Duodenal mucosa (tissue), 2 donors: ENCODE measurements at regions not wholly inside any gene's neighbourhood (a gene's known extent, or its start where the extent isn't known, plus 50 kb on each side); places are given as distances from the start of the nearest gene placed in this dataset.
"Not testable (repeated sequence)": the region's sequence is repeated elsewhere in the genome, so short reads cannot be mapped to it uniquely, and the experiment has no call there.

Experiments
- H3K27ac ChIP-seq: one replicate; pipeline ENCODE4 v1.7.0; 2013; ENCODE audit warnings: low read depth, low read length
- H3K27me3 ChIP-seq, 2 donors: one replicate each; pipeline ENCODE4 v1.7.0; 2013; ENCODE audit warnings: low read length in 2 of 2, control low read depth in 1 of 2; ENCODE audit not compliant: insufficient read depth in 2 of 2, control insufficient read depth in 1 of 2
- H3K36me3 ChIP-seq, 2 donors: one replicate each; pipeline ENCODE4 v1.7.0; 2013; ENCODE audit warnings: low read length in 2 of 2, control low read depth in 1 of 2; ENCODE audit not compliant: insufficient read depth in 2 of 2, control insufficient read depth in 1 of 2
- H3K4me1 ChIP-seq, 2 donors: one replicate each; pipeline ENCODE4 v1.7.0; 2013; ENCODE audit warnings: low read length in 2 of 2, control low read depth in 1 of 2; ENCODE audit not compliant: insufficient read depth in 2 of 2, control insufficient read depth in 1 of 2
- H3K4me3 ChIP-seq, 2 donors: one replicate each; pipeline ENCODE4 v1.7.0; 2013; ENCODE audit warnings: low read length in 2 of 2, low read depth in 1 of 2
- H3K9ac ChIP-seq, 2 donors: one replicate each; pipeline ENCODE4 v1.7.0; 2013; ENCODE audit warnings: low read length in 2 of 2, low read depth in 1 of 2
- H3K9me3 ChIP-seq, 2 donors: one replicate each; pipeline ENCODE4 v1.7.0; 2013; ENCODE audit warnings: low read length in 2 of 2, control low read depth in 1 of 2; ENCODE audit not compliant: control insufficient read depth in 1 of 2

DNA sequence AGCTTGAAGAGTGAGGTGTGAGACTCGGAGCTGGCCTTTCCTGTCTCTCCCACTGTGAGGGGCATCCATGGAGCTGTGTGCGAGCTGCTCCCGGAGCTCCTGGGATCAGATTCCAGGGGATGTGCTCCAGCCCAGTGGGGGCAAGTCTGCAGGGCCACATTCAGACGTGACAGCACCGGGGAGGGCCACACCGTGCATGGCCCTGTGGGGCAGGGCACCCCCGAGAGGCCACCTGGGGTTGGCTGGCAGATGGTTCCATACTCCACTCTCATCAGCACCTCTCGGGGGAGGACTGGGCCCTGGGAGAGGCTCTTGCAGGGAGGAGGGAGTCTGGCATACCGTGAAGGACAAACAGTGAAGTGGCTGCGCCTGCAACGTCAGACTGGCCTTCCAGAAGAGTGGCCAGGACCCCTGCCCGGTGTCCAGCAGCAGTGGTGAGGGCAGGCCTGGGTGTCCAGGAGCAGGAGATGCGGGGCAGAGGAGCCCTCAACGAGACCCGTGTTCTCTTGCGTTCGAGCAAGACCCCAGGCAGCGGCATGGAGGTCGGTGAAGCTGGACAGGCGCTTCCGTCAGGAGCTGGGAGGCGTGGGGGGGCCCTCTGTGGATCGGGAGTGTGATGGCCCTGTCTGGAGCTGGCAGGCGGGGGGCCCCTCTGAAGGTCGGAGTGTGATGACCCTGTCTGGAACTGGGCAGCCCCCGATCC is 84.3 kb downstream of the ASB1 start:
- Histone ChIP-seq H3K9ac (no peak overlapping the region), H3K4me1 (no peaks in the 10 kb centered on the region), H3K27me3 (no peaks in the 10 kb centered on the region), H3K4me3 (no peak overlapping the region), H3K9me3 (no peaks in the 10 kb centered on the region), H3K27ac (no peak overlapping the region), H3K36me3 (no peaks in the 10 kb centered on the region)

DNA sequence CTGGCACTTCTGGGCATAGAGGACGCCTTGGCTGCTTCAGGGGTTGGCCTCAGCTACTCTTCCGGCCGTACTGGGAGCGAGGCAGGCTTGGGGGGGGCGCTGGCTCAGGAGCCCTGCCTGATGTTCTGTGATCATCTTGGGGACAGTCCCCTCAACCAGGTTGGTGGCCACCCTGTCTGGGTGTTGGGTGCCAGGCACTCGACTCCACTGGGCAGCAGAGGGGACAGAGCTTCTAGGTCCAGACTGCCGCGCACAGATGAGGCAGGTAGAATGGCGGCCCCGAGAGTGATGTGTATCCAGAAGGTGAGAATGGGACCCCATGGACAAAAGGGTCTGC is 84.9 kb downstream of the ASB1 start:
- Histone ChIP-seq H3K4me3 (no peak overlapping the region), H3K4me1 (no peaks in the 10 kb centered on the region), H3K27ac (no peak overlapping the region), H3K9ac (no peak overlapping the region), H3K9me3 (peaks cover 0 to 2% of the 10 kb centered on the region in 2 donors), H3K27me3 (no peaks in the 10 kb centered on the region), H3K36me3 (no peaks in the 10 kb centered on the region)

DNA sequence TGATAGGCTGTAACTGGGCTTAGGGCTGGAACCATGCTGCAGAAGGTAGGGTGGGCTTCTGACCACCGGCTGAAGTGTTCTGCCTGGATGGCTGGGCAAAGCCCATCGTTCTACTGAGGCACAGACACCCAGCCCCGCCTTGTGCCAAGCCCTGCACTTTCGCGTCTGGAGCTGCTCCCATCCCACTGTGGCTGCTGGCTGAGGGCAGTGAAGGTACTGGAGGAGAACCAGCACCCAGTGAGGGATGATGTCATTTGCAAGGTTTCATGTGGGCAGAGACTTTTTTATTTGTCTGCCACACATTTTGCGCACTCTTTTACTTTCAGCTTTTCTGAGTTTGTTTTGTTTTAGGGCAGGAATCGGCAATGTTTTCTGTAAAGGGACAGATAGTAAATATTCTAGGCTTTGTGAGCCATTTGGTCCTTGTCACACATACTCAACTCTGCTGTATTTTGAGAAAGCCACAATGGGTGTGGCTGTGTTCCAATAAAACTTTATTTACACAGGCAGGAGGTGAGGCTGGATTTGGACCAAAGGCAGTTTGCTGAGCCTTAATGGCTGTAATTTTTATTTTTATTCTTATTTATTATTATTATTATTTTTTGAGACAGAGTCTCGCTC is 85.6 kb downstream of the ASB1 start:
- Histone ChIP-seq H3K27me3 (no peaks in the 10 kb centered on the region), H3K9ac (no peak overlapping the region), H3K27ac (no peak overlapping the region), H3K9me3 (peaks cover 2 to 8% of the 10 kb centered on the region in 2 donors), H3K4me1 (no peaks in the 10 kb centered on the region), H3K4me3 (no peak overlapping the region), H3K36me3 (no peaks in the 10 kb centered on the region)

DNA sequence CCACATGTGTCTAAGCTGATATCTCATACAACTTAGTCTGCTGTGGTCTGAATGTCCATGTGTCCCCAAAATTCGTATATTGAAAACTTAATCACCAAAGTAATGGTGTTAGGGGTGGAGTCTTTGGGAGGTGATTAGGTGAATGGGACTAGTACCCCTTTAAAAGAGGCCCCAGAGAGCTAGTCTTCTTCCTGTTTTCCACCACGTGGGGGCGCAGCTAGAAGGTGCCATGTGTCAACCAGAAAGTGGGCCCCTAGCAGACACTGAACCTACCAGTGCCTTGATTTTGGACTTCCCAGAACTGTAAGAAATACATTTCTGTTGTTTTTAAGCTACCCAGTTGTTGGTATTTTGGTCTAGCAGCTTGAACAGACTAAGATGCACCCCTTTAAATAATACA is 86.6 kb downstream of the ASB1 start:
- H3K4me1 ChIP-seq = no peaks in the 10 kb centered on the region
- no peaks in the 10 kb centered on the region for H3K27me3 ChIP-seq
- peaks cover 5 to 8% of the 10 kb centered on the region in 2 donors for H3K9me3 ChIP-seq
- no peaks in the 10 kb centered on the region for H3K36me3 ChIP-seq
- no peak overlapping the region for H3K9ac ChIP-seq
- no peak overlapping the region for H3K4me3 ChIP-seq
- H3K27ac ChIP-seq = no peak overlapping the region

DNA sequence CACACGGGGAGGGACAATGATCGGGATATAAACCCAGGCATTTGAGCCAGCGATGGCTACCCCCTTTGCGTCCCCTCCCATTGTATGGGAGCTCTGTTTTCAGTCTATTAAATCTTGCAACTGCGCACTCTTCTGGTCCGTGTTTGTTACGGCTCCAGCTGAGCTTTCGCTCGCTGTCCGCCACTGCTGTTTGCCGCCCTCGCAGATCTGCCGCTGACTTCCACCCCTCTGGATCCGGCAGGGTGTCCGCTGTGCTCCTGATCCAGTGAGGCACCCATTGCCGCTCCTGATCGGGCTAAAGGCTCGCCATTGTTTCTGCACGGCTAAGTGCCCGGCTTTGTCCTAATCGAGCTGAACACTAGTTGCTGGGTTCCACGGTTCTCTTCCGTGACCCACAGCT is 87.3 kb downstream of the ASB1 start:
- H3K9ac ChIP-seq, H3K4me1 ChIP-seq, H3K36me3 ChIP-seq, H3K27ac ChIP-seq, H3K9me3 ChIP-seq, H3K4me3 ChIP-seq, H3K27me3 ChIP-seq: not testable (repeated sequence)

DNA sequence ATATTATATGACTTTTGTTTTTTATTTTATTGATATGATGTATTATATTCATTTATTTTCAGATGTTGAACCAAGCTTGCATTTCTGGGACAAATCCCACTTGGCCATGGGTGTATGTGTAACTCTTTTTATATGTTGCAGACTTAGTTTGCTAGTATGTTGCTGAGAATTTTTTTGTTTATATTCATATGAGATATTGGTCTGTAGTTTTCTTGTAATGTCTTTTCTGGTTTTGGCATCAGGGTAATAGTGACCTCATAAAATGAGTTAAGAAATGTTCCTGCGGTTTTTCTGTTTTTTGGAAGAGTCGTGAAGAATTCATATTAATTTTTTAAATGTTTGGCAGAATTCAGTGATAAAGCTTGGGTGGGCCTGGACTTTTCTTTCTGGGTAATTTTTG is 88.7 kb downstream of the ASB1 start:
- Histone ChIP-seq H3K27ac (no peak overlapping the region), H3K4me1 (no peaks in the 10 kb centered on the region), H3K27me3 (no peaks in the 10 kb centered on the region), H3K9ac (no peak overlapping the region), H3K9me3 (peaks cover 5 to 8% of the 10 kb centered on the region in 2 donors), H3K4me3 (no peak overlapping the region), H3K36me3 (no peaks in the 10 kb centered on the region)

DNA sequence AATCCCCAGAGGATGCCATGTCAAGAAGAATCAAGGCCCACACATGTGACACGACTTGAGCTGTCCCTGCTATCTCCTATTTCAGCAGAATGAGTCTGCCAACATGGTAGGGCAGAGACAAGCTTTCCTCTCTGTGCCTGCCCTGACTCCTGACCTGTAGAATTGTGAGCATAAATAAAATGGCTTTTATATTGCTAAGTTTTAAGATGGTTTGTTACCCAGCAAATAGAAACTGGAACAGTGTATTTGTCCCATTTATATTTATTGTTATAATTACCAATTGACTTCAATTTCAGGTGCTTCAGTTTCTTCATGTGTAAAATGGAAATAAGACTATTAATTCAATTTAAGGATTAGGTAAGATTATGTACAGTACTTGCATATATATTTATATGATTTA is 90.5 kb downstream of the ASB1 start:
- H3K27ac ChIP-seq = no peak overlapping the region
- no peaks in the 10 kb centered on the region for H3K36me3 ChIP-seq
- no peaks in the 10 kb centered on the region for H3K4me1 ChIP-seq
- H3K9me3 ChIP-seq = peaks cover 5 to 8% of the 10 kb centered on the region in 2 donors
- no peaks in the 10 kb centered on the region for H3K27me3 ChIP-seq
- H3K9ac ChIP-seq = no peak overlapping the region
- no peak overlapping the region for H3K4me3 ChIP-seq

DNA sequence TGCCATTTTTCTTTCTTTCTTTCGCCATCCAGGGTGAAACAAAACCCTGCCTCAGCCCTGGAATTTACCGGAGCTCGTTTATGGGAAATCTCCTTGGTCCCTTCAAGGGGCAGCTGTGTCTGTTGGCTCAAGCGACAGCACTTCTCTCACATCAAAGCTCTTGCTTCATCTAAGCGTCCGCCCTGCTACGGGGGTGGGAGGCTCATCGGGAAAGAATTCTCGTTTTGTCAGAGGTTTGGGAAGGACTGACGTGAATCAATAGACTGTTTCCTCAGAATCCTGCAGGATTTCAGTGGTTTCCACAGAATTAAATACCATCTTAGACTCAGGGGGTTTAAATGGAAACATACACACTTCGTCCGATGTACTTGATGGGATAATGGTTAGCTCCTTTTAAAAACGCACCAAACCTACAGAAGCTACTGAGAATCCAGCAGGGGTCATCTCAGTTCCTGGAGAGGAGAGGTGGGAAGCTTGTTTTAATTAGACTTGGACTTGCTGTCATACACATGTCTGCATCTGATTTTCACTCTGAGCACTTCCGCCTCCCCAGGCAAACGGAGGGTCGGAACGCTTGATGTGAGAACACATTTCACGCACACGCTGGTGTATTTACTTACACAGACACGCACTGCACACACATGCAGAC is 91.6 kb downstream of the ASB1 start:
- no peaks in the 10 kb centered on the region for H3K4me1 ChIP-seq
- no peaks in the 10 kb centered on the region for H3K36me3 ChIP-seq
- H3K9me3 ChIP-seq = peaks cover 5 to 8% of the 10 kb centered on the region in 2 donors
- no peaks in the 10 kb centered on the region for H3K27me3 ChIP-seq
- H3K27ac ChIP-seq = no peak overlapping the region
- H3K4me3 ChIP-seq = no peak overlapping the region
- H3K9ac ChIP-seq = no peak overlapping the region

DNA sequence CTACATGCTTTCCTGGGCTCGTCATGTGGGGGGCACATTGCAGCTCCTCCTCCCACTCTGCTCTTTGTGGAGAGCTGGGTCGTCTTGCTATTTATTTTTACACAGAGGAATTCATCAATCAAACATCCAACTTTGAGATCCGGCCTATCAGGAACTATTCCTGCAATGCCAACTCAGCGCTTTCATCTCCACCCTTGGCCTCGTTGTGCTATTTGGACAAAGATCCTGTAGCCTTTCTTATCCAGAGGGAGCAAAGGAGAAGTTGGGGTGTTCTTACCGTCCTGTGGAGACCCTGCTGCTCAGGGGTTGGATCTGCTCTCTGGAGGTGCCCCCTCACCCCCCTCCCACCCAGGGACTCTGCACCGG is 92.1 kb downstream of the ASB1 start:
- H3K27me3 ChIP-seq = no peaks in the 10 kb centered on the region
- H3K9ac ChIP-seq = no peak overlapping the region
- H3K4me1 ChIP-seq = no peaks in the 10 kb centered on the region
- no peaks in the 10 kb centered on the region for H3K36me3 ChIP-seq
- no peak overlapping the region for H3K4me3 ChIP-seq
- no peak overlapping the region for H3K27ac ChIP-seq
- H3K9me3 ChIP-seq = peaks cover 5 to 8% of the 10 kb centered on the region in 2 donors

DNA sequence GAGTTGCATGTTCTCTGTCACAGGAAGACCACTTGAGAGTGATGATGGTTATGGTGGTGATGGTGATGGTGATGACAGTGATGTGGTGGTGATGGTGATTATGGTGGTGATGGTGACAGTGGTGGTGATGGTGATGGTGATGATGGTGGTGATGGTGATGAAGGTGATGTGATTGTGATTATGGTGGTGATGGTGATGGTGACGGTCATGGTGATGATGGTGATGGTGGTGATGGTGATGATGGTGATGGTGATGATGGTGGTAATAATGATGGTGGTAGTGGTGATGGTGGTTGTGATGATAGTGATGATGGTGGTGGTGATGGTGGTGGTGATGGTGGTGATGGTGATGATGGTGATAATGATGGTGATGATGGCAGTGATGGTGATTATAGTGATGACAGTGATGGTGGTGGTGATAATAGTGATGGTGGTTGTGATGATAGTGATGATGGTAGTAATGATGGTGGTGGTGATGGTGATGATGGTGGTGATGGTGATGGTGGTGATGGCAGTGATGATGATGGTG is 93.7 kb downstream of the ASB1 start:
- no peak overlapping the region for H3K9ac ChIP-seq
- H3K4me3 ChIP-seq = no peak overlapping the region

More for the DNA sequence above, 93.7 kb downstream of the ASB1 start:
- Histone ChIP-seq H3K4me1 (no peaks in the 10 kb centered on the region), H3K27ac (no peak overlapping the region), H3K27me3 (no peaks in the 10 kb centered on the region), H3K36me3 (no peaks in the 10 kb centered on the region), H3K9me3 (peaks cover 5 to 8% of the 10 kb centered on the region in 2 donors)
